HCT116 (cell line): ENCODE measurements at regions not wholly inside any gene's neighbourhood (a gene's known extent, or its start where the extent isn't known, plus 50 kb on each side); places are given as distances from the start of the nearest gene placed in this dataset.

Experiments
- ATAC-seq: fragments of 200-7000 bp; cut with Tn5 transposase; 2 replicates; pipeline ENCODE4 v1.9.1; 2020; ENCODE audit warnings: mild to moderate bottlenecking, moderate library complexity
- BruUV-seq: library from RNA; stranded (reverse); fragments of 400-500 nt; replicated peaks from 2 replicates; lab custom pipeline; 2021; lab: Mats Ljungman, UMichigan
- CTCF ChIA-PET: fragments of 300-600 bp; sonication (Branson Sonifier 250); formaldehyde crosslinking; loops from one replicate; lab custom pipeline; 2021; ENCODE audit warnings: antibody characterized with exemption; lab: Charles Lee
- POLR2A ChIA-PET: fragments of 300-600, 350-600 bp; sonication (Branson Sonifier 250); formaldehyde crosslinking; loops from one replicate; lab custom pipeline; 2021; ENCODE audit warnings: antibody characterized with exemption; lab: Charles Lee
- RAD21 ChIA-PET, 2 experiments: fragments of 300-600 bp; sonication (Branson Sonifier 250); formaldehyde crosslinking; loops; one replicate each; lab custom pipeline; 2023; ENCODE audit warnings: low total read pairs in 2 of 2; ENCODE audit not compliant: uncharacterized antibody in 2 of 2, unreplicated experiment in 2 of 2, low non-redundant PET in 1 of 2; lab: Charles Lee
- DNase-seq: peaks from one replicate; pipeline ENCODE4 v3.0.0-alpha.2; 2010; ENCODE audit warnings: low read depth, low spot score
- H2AFZ ChIP-seq: fragments of 200-600 bp; shearing (Covaris generic), sonication (generic); 2 replicates; pipeline ENCODE4 v1.6.1; 2017; ENCODE audit warnings: low read depth, mixed run types, mixed read lengths, antibody characterized with exemption, low read length; ENCODE audit not compliant: poor library complexity, severe bottlenecking
- H3K27ac ChIP-seq: 2 replicates; pipeline ENCODE4 v1.5.1; 2012; ENCODE audit warnings: low read depth, low read length
- H3K27me3 ChIP-seq: fragments of 200-600 bp; sonication (generic); 2 replicates; pipeline ENCODE4 v1.6.1; 2016; ENCODE audit warnings: mixed run types, low read length, mixed read lengths; ENCODE audit not compliant: insufficient read depth
- H3K36me3 ChIP-seq, 2 experiments: fragments of 200-500 bp in 1 of 2; fragments of 200-600 bp in 1 of 2; sonication (Bioruptor generic) in 1 of 2; sonication (generic) in 1 of 2; 2 replicates each; pipeline versions ENCODE4 v1.5.1 to v1.6.1; 2014 to 2016; ENCODE audit warnings: low read length in 2 of 2, inconsistent platforms in 1 of 2, mixed read lengths in 1 of 2, mixed run types in 1 of 2; ENCODE audit not compliant: insufficient read depth in 2 of 2, control insufficient read depth in 1 of 2
- H3K4me1 ChIP-seq, 2 experiments: fragments of 200-600 bp in 1 of 2; sonication (generic) in 1 of 2; 2 replicates each; pipeline versions ENCODE4 v1.5.1 to v1.6.1; 2012 to 2017; ENCODE audit warnings: low read length in 2 of 2, inconsistent platforms in 1 of 2, mild to moderate bottlenecking in 1 of 2, mixed read lengths in 1 of 2, mixed run types in 1 of 2, moderate library complexity in 1 of 2; ENCODE audit not compliant: insufficient read depth in 2 of 2, control insufficient read depth in 1 of 2
- H3K4me2 ChIP-seq: fragments of 200-600 bp; sonication (generic); 2 replicates; pipeline ENCODE4 v1.6.1; 2017; ENCODE audit warnings: mixed run types, low read length, mixed read lengths
- H3K4me3 ChIP-seq, 2 experiments: fragments of 200-600 bp in 1 of 2; sonication (generic) in 1 of 2; replicated peaks in 1 of 2; 2 replicates each; pipeline ENCODE4 v1.5.1; 2011 to 2016; ENCODE audit warnings: low read length in 2 of 2, control low read depth in 1 of 2, low read depth in 1 of 2, mild to moderate bottlenecking in 1 of 2, mixed read lengths in 1 of 2, mixed run types in 1 of 2
- H3K79me2 ChIP-seq: fragments of 200-600 bp; sonication (generic); 2 replicates; pipeline ENCODE4 v1.6.1; 2017; ENCODE audit warnings: mild to moderate bottlenecking, mixed run types, low read length, moderate library complexity, mixed read lengths; ENCODE audit not compliant: insufficient read depth
- H3K9ac ChIP-seq: fragments of 200-600 bp; sonication (generic); 2 replicates; pipeline ENCODE4 v1.6.1; 2016; ENCODE audit warnings: low read length, mixed read lengths
- H3K9me2 ChIP-seq: fragments of 200-600 bp; sonication (generic), shearing (Covaris generic); 2 replicates; pipeline ENCODE4 v1.6.1; 2017; ENCODE audit warnings: mixed run types, mild to moderate bottlenecking, moderate library complexity; ENCODE audit not compliant: insufficient read depth
- H3K9me3 ChIP-seq, 2 experiments: fragments of 200-500 bp in 1 of 2; fragments of 200-600 bp in 1 of 2; sonication (Bioruptor generic) in 1 of 2; sonication (generic) in 1 of 2; 2 replicates each; pipeline ENCODE4 v1.6.1; 2014 to 2017; ENCODE audit warnings: low read length in 2 of 2, mixed read lengths in 2 of 2, inconsistent platforms in 1 of 2, low read depth in 1 of 2, mild to moderate bottlenecking in 1 of 2, mixed run types in 1 of 2, moderate library complexity in 1 of 2; ENCODE audit not compliant: control insufficient read depth in 1 of 2, insufficient read depth in 1 of 2
- H4K20me1 ChIP-seq: fragments of 200-600 bp; sonication (generic), shearing (Covaris generic); 2 replicates; pipeline ENCODE4 v1.6.1; 2017; ENCODE audit warnings: mixed run types, mild to moderate bottlenecking, moderate library complexity; ENCODE audit not compliant: insufficient read depth
- CEBPB ChIP-seq: IDR thresholded peaks from 2 replicates; pipeline ENCODE4 v1.6.1; 2012; ENCODE audit warnings: low read depth
- CTCF ChIP-seq, 3 experiments: fragments of 200-600 bp in 1 of 3; sonication (generic) in 1 of 3; IDR thresholded peaks in 2 of 3; conservative IDR thresholded peaks in 1 of 3; 2 replicates each; pipeline ENCODE4 v1.5.1; 2012 to 2017; ENCODE audit warnings: low read depth in 2 of 3, low read length in 2 of 3, antibody characterized with exemption in 1 of 3, borderline replicate concordance in 1 of 3, control low read depth in 1 of 3, mild to moderate bottlenecking in 1 of 3, mixed read lengths in 1 of 3, mixed run types in 1 of 3, moderate library complexity in 1 of 3; ENCODE audit not compliant: insufficient read depth in 1 of 3
- EGR1 ChIP-seq: IDR thresholded peaks from 2 replicates; pipeline ENCODE4 v1.6.1; 2012; ENCODE audit warnings: low read depth
- ELF1 ChIP-seq: IDR thresholded peaks from 2 replicates; pipeline ENCODE4 v1.6.1; 2012; ENCODE audit warnings: low read depth, borderline replicate concordance
- EZH2 ChIP-seq: fragments of 200-600 bp; sonication (generic); IDR thresholded peaks from 2 replicates; pipeline ENCODE4 v1.6.1; 2017; ENCODE audit warnings: antibody characterized with exemption, mixed run types
- JUND ChIP-seq: IDR thresholded peaks from 2 replicates; pipeline ENCODE4 v1.6.1; 2012
- MAX ChIP-seq: IDR thresholded peaks from 2 replicates; pipeline ENCODE4 v1.6.1; 2012
- POLR2A ChIP-seq: IDR thresholded peaks from 2 replicates; pipeline ENCODE4 v1.7.0; 2011; ENCODE audit warnings: borderline replicate concordance; ENCODE audit not compliant: insufficient read depth, insufficient read length; ENCODE audit errors: extremely low read depth
- POLR2AphosphoS5 ChIP-seq: IDR thresholded peaks from 2 replicates; pipeline ENCODE4 v1.6.1; 2011; ENCODE audit warnings: mild to moderate bottlenecking, low read depth, low read length, moderate library complexity
- SIN3A ChIP-seq: IDR thresholded peaks from 2 replicates; pipeline ENCODE4 v1.6.1; 2012; ENCODE audit warnings: low read depth
- SRF ChIP-seq: IDR thresholded peaks from 2 replicates; pipeline ENCODE4 v1.6.1; 2012; ENCODE audit warnings: low read depth
- TCF7L2 ChIP-seq: IDR thresholded peaks from 2 replicates; pipeline ENCODE4 v1.7.0; 2011; ENCODE audit warnings: borderline replicate concordance, inconsistent platforms; ENCODE audit not compliant: insufficient read depth, insufficient read length; ENCODE audit errors: extremely low read depth
- YY1 ChIP-seq: IDR thresholded peaks from 2 replicates; pipeline ENCODE4 v1.6.1; 2011; ENCODE audit warnings: low read length, low read depth, moderate library complexity, mild to moderate bottlenecking; ENCODE audit not compliant: insufficient replicate concordance; ENCODE audit errors: extremely low read depth
- ZNF274 ChIP-seq: fragments of 200-500 bp; sonication (Bioruptor generic); IDR thresholded peaks from 2 replicates; pipeline ENCODE4 v1.6.1; 2014; ENCODE audit warnings: mild to moderate bottlenecking, low read depth, low read length, inconsistent platforms
- intact Hi-C: fragments of 100-400 bp; cut with micrococcal nuclease; formaldehyde crosslinking; loops from 2 replicates; pipeline ENCODE4 v1.10.0; 2022
- TF ChIP-seq, protein P1 (sequence below): IDR thresholded peaks from 2 replicates; pipeline ENCODE4 v1.6.1; 2012; ENCODE audit warnings: low read depth
- TF ChIP-seq, protein P2 (sequence below): IDR thresholded peaks from 2 replicates; pipeline ENCODE4 v1.6.1; 2011; ENCODE audit warnings: mild to moderate bottlenecking, low read length, moderate library complexity; ENCODE audit not compliant: insufficient replicate concordance; ENCODE audit errors: extremely low read depth
- TF ChIP-seq, protein P3 (sequence below): IDR thresholded peaks from 2 replicates; pipeline ENCODE4 v1.6.1; 2012

GRCh38 chr3:6421666-6422445, 439.1 kb upstream of the GRM7 start:
- ATAC-seq, result no peak

More at GRCh38 chr3:6421666-6422445, 439.1 kb upstream of the GRM7 start:
- Histone ChIP-seq H3K4me2 (no peak overlapping the region), H3K4me1 (no peaks in the 10 kb centered on the region), H3K27ac (no peak overlapping the region), H3K9ac (no peak overlapping the region), H3K4me3 (no peak overlapping the region), H3K79me2 (no peaks in the 10 kb centered on the region), H3K9me3 (no peaks in the 10 kb centered on the region), H2AFZ (no peak overlapping the region), H3K36me3 (no peaks in the 10 kb centered on the region), H3K27me3 (no peaks in the 10 kb centered on the region), H3K9me2 (no peaks in the 10 kb centered on the region), H4K20me1 (no peaks in the 10 kb centered on the region)
- CTCF ChIA-PET, result no interaction called here
- BruUV-seq, result no TSS peak
- intact Hi-C loops, result no loop called here
- TF ChIP-seq, protein P1, sequence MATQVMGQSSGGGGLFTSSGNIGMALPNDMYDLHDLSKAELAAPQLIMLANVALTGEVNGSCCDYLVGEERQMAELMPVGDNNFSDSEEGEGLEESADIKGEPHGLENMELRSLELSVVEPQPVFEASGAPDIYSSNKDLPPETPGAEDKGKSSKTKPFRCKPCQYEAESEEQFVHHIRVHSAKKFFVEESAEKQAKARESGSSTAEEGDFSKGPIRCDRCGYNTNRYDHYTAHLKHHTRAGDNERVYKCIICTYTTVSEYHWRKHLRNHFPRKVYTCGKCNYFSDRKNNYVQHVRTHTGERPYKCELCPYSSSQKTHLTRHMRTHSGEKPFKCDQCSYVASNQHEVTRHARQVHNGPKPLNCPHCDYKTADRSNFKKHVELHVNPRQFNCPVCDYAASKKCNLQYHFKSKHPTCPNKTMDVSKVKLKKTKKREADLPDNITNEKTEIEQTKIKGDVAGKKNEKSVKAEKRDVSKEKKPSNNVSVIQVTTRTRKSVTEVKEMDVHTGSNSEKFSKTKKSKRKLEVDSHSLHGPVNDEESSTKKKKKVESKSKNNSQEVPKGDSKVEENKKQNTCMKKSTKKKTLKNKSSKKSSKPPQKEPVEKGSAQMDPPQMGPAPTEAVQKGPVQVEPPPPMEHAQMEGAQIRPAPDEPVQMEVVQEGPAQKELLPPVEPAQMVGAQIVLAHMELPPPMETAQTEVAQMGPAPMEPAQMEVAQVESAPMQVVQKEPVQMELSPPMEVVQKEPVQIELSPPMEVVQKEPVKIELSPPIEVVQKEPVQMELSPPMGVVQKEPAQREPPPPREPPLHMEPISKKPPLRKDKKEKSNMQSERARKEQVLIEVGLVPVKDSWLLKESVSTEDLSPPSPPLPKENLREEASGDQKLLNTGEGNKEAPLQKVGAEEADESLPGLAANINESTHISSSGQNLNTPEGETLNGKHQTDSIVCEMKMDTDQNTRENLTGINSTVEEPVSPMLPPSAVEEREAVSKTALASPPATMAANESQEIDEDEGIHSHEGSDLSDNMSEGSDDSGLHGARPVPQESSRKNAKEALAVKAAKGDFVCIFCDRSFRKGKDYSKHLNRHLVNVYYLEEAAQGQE, result no peak
- no peak for TF ChIP-seq EGR1
- no peak for TF ChIP-seq CEBPB
- no peak for TF ChIP-seq SRF
- no peak for TF ChIP-seq EZH2
- TF ChIP-seq, protein P2, sequence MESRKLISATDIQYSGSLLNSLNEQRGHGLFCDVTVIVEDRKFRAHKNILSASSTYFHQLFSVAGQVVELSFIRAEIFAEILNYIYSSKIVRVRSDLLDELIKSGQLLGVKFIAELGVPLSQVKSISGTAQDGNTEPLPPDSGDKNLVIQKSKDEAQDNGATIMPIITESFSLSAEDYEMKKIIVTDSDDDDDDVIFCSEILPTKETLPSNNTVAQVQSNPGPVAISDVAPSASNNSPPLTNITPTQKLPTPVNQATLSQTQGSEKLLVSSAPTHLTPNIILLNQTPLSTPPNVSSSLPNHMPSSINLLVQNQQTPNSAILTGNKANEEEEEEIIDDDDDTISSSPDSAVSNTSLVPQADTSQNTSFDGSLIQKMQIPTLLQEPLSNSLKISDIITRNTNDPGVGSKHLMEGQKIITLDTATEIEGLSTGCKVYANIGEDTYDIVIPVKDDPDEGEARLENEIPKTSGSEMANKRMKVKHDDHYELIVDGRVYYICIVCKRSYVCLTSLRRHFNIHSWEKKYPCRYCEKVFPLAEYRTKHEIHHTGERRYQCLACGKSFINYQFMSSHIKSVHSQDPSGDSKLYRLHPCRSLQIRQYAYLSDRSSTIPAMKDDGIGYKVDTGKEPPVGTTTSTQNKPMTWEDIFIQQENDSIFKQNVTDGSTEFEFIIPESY, result no peak
- TF ChIP-seq JUND, result no peak
- no peak for TF ChIP-seq ZNF274
- TF ChIP-seq CTCF (IDR thresholded peaks at IDR 0.05 in 2 of 3, conservative IDR thresholded peaks at IDR 0.05 in 1 of 3; ENCODE audit: borderline replicate concordance in 1 of 3, insufficient read depth in 1 of 3, low read depth in 2 of 3, low read length in 2 of 3), result no peak
- no peak for TF ChIP-seq TCF7L2
- TF ChIP-seq YY1, result no peak
- no peak for TF ChIP-seq ELF1
- TF ChIP-seq POLR2A, result no peak
- no peak for TF ChIP-seq MAX
- TF ChIP-seq, protein P3, sequence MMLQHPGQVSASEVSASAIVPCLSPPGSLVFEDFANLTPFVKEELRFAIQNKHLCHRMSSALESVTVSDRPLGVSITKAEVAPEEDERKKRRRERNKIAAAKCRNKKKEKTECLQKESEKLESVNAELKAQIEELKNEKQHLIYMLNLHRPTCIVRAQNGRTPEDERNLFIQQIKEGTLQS, result no peak
- TF ChIP-seq SIN3A, result no peak
- no peak for TF ChIP-seq POLR2AphosphoS5
- no peak for DNase-seq
- RAD21 ChIA-PET, result no interaction called here
- POLR2A ChIA-PET, result no interaction called here
